Inflammatory macrophage treated with lipopolysaccharide for 1 hour (primary cell): ENCODE measurements at regions not wholly inside any gene's neighbourhood (a gene's known extent, or its start where the extent isn't known, plus 50 kb on each side); places are given as distances from the start of the nearest gene placed in this dataset.

Experiments used
- DNase-seq, 2 donors: peaks; one replicate each; pipeline ENCODE4 v3.0.0-alpha.2; 2020 to 2022

DNA sequence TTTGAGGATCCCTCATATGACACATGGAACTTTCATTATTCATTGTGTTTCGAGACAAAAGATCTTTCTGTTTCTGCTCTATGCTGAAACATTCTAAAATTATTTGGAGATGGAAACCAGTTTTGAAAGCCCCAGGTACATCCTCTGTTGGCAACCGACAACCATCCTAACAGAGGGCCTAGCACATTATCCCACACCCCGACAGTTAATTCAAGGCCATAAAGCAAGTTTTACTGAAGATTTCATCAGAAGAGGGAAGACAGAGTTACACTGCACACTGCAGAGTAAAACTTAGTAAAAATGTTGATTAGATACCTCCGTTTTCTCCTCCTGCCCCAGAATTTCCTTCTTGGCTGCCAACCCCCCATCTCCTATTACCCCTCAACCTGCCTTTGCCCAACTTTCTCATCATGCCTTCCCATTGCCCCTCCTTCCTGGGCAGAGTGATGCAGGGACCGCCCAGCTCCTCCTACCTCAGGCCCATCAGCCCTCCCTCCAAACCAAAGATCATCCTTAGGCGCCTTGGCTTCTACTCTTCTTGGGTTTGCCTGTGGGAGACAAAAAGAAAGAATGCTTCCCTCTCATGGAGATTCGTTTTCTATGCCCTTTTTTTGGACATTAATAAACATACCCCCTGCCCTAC lies 52.9 kb upstream of the CITED4 start:
- no peak for DNase-seq

DNA sequence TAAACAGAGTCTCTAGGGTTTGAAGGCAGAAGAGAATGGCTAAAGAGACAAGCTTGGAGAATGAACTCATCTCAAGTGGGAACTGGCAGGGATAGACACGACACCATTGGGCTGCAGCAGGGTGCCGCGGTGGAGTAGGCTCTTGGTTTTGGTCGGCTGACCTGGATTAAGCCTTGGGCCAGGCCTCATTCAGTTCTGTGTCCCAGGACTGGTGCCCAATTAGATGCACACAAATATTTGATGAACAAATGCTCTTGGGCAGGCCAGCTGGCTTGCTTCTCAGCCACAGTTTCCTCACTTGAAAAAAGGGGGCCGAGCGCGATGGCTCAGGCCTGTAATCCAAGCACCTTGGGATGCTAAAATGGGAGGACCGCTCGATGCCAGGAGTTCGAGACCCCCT lies 53.4 kb upstream of the CITED4 start:
- no peak for DNase-seq

DNA sequence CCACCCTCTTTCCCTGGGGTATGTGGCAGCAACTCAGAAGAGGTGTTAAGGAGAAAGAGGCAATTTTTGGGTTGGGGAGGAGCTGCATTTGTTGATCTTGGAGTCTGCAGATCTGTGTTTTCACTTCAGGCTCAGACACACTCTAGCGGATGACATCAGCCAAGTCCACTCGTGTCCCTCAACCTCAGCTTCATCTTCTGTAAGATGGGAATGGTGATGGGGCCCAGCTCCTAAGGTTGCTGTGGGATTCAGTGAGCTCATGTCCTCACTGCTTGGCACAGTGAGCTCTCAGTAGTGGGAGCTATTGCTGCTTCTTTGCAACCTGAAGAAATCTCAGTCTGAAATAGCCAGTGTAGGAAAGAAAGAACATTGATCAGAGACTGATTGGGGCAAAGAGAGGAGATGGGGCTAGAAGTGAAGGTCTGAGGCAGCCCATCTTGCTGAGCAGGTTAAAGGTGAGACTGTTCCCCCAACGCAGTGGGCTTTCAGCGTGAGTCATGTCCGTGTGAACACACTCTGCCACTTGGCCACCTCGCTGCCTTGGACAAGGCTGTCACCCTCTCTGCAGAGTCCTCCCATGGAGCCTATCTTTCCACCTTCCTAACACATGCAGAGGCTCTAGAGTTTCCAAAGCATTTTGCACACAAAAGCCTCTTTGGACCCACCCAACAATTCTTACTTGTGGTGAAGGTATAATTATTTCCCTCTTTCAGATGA lies 56.0 kb upstream of the CITED4 start:
- DNase-seq: no peak

DNA sequence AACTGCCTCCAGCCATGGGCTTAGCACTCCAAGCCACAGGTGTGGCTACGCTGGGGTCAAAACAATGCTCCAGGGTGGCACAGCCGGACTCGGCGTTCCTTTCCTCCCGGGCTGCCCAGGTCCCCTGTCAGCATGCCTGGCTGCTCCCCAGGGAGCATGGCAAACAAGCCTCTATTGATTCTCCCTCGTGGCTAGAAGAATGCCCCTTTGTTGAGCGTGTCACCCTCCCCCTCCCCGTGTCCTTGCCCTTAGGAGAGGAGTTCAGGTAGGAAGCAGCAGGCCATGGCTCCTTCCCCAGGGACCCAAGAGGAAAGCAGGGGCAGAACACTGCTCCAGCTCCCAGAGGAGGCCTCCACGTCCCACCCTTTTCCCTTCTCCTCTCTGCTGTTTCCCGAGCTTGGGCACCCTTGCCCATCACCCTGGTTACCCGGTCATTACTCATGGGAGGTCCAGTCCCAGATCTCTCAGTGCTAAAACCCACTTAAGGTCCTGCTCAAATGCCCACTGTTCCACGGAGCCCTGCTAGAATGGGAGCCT lies 57.4 kb upstream of the CITED4 start:
- no peak for DNase-seq

DNA sequence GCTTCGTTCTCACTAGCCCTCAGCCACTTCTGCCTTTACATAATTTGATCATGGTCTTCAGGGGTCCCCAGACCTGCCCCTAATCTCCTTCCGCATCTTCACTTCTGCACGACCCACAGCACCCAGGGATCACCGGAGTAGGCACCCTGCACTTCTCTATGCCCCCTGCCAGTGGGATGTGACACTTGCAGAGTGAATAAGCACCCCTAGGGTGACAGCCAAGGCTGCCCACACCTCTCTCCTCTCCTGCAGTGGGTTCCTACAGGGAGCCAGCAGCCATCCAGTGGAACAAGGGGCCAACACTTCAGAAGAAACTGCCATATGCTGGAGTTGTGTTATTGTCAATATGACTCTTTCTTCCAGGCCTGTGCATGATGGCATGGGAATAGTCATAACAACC lies 58.0 kb upstream of the CTPS1 start:
- no peak for DNase-seq

DNA sequence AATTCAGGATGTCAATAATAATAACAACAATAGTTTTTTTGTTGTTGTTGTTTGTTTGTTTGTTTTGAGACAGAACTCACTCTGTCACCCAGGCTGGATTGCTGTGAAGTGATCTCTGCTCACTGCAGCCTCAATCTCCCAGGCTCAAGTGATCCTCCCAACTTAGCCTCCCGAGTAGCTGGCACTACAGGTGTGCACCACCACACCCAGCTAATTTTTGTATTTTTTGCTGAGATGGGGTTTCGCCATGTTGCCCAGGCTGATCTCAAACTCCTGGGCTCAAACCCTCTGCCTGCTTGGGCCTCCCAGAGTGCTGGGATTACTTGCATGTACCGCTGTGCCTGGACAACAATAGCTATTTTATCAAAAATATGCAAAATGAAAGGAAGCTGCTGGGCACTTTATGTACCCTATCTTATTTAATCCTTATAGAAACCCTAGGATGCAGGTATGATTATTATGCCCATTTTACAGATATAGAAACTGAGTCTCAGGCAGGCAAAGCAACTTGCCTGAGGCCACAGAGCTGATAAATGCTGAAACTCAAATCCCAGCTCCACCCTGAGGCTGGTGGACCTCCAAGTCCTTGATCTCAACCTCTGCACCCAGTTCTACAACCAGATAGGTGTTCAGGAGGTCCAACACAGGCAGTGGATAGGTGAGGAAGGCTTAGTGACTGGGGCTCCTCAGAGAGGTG lies 57.4 kb upstream of the CTPS1 start:
- DNase-seq: no peak

DNA sequence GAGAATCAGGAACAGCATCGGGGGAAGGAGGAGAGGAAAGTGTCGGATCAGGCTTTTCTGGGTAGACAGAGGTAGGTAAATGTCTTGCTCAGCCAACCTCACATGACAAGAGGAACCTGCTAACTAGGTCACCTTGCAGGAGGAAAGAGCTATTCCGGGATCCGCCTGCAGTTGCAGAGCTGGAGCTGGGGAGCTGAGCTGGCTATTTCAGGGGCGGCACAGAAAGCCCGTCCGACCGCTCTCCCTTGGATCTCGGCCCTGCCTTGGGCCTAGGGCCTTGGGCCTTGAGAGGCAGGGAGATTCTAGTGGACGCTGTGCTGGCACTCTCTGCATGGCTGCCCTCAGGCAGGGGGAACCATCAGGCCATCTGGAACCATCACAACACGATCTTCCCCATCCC lies 56.5 kb upstream of the CTPS1 start:
- no peak for DNase-seq

DNA sequence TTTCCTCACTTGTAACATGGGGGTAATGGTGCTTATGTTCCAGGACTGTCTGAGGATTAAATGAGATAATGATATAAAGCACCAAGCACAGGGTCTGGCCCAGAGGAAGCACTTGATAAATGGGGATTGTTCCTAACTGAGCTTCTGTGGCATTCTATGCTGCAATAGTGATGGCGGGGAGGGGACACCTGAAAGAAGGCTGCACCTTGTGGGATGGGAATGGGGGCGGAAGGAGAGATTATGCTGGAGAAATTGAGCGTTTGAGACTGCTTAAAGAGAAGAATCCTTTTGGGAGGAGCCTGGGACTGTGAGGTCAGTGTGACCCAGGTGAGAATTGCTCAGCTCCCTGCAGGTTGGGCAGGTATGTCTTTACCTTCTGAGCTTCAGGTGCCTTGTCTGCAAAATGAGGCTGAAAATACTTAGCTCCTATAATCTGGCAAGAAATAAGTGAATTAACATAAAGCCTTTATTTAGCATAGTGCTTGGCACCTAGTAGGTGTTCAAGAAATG lies 55.9 kb upstream of the CTPS1 start:
- no peak for DNase-seq

DNA sequence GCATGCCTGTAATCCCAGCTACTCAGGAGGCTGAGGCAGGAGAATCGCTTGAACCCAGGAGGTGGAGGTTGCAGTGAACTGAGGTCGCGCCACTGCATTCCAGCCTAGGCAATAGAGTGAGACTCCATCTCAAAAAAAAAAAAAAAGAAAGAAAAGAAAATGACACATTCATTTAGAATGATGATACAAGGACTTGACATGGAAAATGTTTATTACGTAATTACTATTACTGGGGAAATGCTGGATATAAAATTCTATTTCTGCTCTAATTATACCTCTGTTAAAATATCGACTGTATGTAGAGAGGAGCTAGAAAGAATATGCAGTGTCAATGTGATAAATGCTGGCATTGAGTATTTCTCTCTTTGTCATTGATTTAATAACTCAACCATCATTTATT lies 54.7 kb upstream of the CTPS1 start:
- DNase-seq: no peak

DNA sequence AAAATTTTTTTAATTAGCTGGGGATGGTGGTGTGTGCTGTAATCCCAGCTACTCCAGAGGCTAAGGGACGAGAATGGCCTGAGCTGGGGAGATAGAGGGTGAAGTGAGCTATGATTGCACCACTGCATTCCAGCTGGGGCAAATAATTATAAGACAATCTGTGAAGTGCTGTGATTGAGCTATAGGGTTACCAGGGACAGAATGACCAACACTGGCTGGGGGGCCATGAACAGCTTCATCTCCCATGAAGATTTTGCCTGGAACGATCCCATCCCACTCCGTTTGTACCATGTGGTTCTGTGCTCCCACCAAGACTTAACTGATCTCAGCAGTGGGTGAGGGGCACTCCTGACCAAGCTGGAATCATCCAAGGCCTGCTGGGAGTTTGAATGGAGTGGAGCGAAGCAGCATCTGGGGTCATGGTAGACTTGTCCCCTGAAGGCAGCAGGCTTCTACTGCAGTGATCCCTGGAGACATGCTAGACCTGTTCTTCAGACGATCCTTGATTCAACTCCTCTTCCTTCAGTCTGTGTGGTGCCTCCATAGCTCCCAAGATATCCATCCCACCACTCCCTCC lies 53.6 kb upstream of the CTPS1 start:
- no peak for DNase-seq

DNA sequence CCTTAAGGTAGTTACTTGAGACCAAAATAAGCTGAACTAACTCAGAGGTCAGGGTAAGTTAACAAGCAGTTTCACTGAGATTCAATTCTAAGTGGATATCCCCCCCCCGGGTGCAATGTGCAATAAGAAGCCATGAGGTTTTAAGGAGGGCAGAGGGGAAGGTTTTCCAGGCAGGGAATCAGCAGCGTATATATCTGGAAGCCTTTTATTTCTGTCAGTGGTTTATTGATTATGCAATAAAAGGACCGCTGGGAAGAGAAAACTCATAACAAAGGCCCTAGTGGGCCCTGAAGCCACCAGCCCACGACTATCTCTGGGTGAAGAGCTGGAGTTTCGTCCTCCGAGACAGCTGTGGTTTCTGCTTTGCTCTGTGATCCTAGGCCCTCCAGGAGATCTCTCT lies 53.1 kb upstream of the CTPS1 start:
- DNase-seq: no peak

DNA sequence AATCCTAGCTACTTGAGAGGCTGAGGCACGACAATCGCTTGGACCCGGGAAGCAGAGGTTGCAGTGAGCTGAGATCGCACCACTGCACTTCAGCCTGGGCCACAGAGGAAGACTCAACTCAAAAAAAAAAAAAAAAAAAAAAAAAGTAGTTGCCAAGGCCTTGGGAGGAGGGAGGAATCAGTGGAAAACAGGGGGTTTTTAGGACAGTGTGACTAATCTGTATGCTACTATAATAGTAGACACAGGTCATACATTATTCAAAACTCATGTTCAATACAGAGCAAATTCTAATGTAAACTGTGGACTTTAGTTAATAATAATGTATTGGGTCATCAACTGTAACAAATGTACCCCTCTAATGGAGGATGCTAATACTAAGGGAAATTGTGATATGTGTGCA lies 51.7 kb upstream of the CTPS1 start:
- peak; percentile 25 to 60 for DNase-seq

DNA sequence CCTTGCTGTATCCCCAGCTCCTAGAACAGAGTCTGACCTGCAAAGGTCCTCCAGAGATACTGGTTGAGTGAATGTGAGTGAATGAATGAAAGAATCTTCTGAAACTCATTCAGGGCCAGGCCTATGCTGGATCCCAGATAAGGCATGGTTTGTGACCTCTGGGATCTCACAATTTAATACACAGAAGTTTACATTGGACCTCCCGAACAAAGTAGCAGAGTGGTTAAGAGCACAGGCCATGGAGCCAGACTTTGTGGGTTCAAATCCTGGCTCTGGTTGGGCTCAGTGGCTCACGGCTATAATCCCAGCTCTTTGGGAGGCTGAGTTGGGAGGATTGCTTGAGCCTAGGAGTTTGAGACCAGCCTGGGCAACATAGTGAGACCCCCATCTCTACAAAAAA lies 50.8 kb upstream of the CTPS1 start:
- no peak for DNase-seq

DNA sequence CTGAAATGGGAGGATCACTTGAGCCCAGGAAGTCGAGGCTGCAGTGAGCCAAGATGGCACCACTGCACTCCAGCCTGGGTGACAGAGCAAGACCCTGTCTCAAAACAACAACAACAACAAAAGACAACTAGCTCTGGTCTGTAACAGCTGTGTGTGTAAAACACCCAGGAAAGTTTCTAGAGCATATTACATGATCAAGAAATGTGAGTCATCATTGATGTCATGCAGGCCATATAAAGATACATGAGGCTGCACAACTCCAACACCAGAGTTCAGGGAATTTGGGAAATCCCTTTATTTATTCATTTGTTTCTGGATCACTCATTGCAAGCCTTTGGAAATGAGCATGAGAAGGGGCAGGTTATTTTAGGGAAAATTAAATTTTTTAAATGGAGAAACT lies 50.3 kb upstream of the CTPS1 start:
- DNase-seq: peak; percentile 60 to 73
